WERI-Rb-1 (cell line): ENCODE measurements at regions not wholly inside any gene's neighbourhood (a gene's known extent, or its start where the extent isn't known, plus 50 kb on each side); places are given as distances from the start of the nearest gene placed in this dataset.
A peak's percentile ranks its signal among the peaks of the same experiment; 100 is the strongest.
"Not testable (repeated sequence)": the region's sequence is repeated elsewhere in the genome, so short reads cannot be mapped to it uniquely, and the experiment has no call there.

Experiments
- DNase-seq: peaks from one replicate; pipeline ENCODE4 v3.0.0-alpha.2; 2020
- H3K27ac ChIP-seq: fragments of 250-450 bp; sonication (Bioruptor Pico); 2 replicates; pipeline ENCODE4 v1.5.1; 2020; ENCODE audit warnings: mild to moderate bottlenecking, moderate library complexity
- H3K27me3 ChIP-seq: fragments of 250-450 bp; sonication (Bioruptor Pico); 2 replicates; pipeline ENCODE4 v1.5.1; 2021; ENCODE audit warnings: mild to moderate bottlenecking, low read depth, moderate library complexity; ENCODE audit not compliant: insufficient read depth, severe bottlenecking
- H3K36me3 ChIP-seq: fragments of 250-450 bp; sonication (Bioruptor Pico); 2 replicates; pipeline ENCODE4 v1.5.1; 2020; ENCODE audit warnings: mild to moderate bottlenecking, moderate library complexity
- H3K4me3 ChIP-seq: 2 replicates; pipeline ENCODE4 v1.5.1; 2011; ENCODE audit warnings: low read depth, mild to moderate bottlenecking, control low read depth, low read length
- H3K9me3 ChIP-seq: fragments of 250-450 bp; sonication (Bioruptor Pico); 2 replicates; pipeline ENCODE4 v1.5.1; 2021; ENCODE audit warnings: mild to moderate bottlenecking, moderate library complexity; ENCODE audit not compliant: severe bottlenecking
- CTCF ChIP-seq: IDR thresholded peaks from 2 replicates; pipeline ENCODE4 v1.5.1; 2011; ENCODE audit warnings: low read depth, mild to moderate bottlenecking, control low read depth, inconsistent platforms, low read length

GRCh38 chr2:185537689-185538088, 200.9 kb upstream of the FSIP2 start:
- Histone ChIP-seq H3K9me3 (no peaks in the 10 kb centered on the region), H3K36me3 (no peaks in the 10 kb centered on the region), H3K27ac (no peak overlapping the region), H3K27me3 (no peaks in the 10 kb centered on the region), H3K4me3 (no peak overlapping the region)
- DNase-seq, result no peak
- TF ChIP-seq CTCF, result no peak

DNA sequence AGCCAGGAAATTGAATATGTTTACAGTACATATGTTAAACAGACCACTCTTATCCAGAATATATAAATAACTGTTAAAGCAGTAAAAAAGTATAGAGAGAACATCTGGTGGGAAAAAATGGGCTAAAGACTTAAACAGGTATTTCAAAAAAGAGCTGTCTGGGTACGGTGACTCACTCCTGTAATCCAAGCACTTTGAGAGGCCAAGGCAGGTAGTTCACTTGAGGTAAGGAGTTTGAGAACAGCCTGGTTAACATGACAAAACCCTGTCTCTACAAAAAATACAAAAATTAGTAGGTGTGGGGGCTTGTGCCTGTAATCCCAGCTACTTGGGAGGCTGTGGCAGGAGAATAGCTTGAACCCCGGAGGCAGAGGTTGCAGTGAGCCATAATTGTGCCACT, 171.4 kb upstream of the FSIP2 start:
- Histone ChIP-seq H3K9me3 (peaks cover 3% of the 10 kb centered on the region), H3K27ac (no peak overlapping the region), H3K4me3 (no peak overlapping the region), H3K36me3 (no peaks in the 10 kb centered on the region), H3K27me3 (no peaks in the 10 kb centered on the region)
- DNase-seq, result no peak
- no peak for TF ChIP-seq CTCF

DNA sequence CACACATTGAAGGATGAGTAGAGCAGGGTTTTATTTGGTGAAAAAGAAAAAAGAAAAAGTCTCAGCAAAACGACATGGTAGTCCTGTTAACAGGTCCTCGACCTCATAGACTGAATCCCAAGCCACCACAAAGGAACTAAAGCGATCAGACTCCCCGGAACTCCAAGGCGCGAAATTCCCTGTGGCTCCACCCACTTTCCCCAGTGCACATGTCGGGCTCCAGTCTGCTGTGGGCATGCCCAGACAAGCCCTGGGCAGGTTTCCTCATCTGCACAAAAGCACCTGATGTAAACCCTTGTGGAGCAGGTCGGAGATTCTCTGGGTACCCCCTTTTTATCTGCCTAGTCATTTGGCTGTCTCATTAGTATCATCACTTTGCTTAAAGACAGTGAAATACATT, 170.7 kb upstream of the FSIP2 start:
- H3K9me3 ChIP-seq, result peaks cover 3% of the 10 kb centered on the region
- H3K27ac ChIP-seq, result no peak overlapping the region
- TF ChIP-seq CTCF, result no peak
- H3K4me3 ChIP-seq, result no peak overlapping the region
- peak; percentile 14 for DNase-seq
- no peaks in the 10 kb centered on the region for H3K36me3 ChIP-seq
- no peaks in the 10 kb centered on the region for H3K27me3 ChIP-seq

- H3K27me3 ChIP-seq, result no peaks in the 10 kb centered on the region
- H3K4me3 ChIP-seq, result no peak overlapping the region
- H3K9me3 ChIP-seq, result no peaks in the 10 kb centered on the region
- DNase-seq, result no peak
- no peaks in the 10 kb centered on the region for H3K36me3 ChIP-seq
- H3K27ac ChIP-seq, result no peak overlapping the region
- TF ChIP-seq CTCF, result no peak
These were observed 160.3 kb upstream of the FSIP2 start for GRCh38 chr2:185578322-185578721.

- H3K9me3 ChIP-seq, result no peaks in the 10 kb centered on the region
- no peak overlapping the region for H3K27ac ChIP-seq
- no peak for DNase-seq
- no peaks in the 10 kb centered on the region for H3K36me3 ChIP-seq
- no peak for TF ChIP-seq CTCF
- no peak overlapping the region for H3K4me3 ChIP-seq
- no peaks in the 10 kb centered on the region for H3K27me3 ChIP-seq
These were observed 155.4 kb upstream of the FSIP2 start for GRCh38 chr2:185583058-185583816.

GRCh38 chr2:185585165-185585564, 153.4 kb upstream of the FSIP2 start:
- DNase-seq, H3K27me3 ChIP-seq, H3K9me3 ChIP-seq, H3K4me3 ChIP-seq, H3K36me3 ChIP-seq, H3K27ac ChIP-seq: not testable (repeated sequence)

GRCh38 chr2:185591276-185591675, 147.3 kb upstream of the FSIP2 start:
- H3K9me3 ChIP-seq, DNase-seq, H3K27ac ChIP-seq, H3K36me3 ChIP-seq, H3K4me3 ChIP-seq, H3K27me3 ChIP-seq: not testable (repeated sequence)
